Esophagus (tissue), 2 donors: ENCODE measurements at regions not wholly inside any gene's neighbourhood (a gene's known extent, or its start where the extent isn't known, plus 50 kb on each side); places are given as distances from the start of the nearest gene placed in this dataset.
"Not testable (repeated sequence)": the region's sequence is repeated elsewhere in the genome, so short reads cannot be mapped to it uniquely, and the experiment has no call there.

Experiments used
- H3K27ac ChIP-seq, 2 donors: one replicate each; pipeline ENCODE4 v1.5.1; 2013; ENCODE audit warnings: low read depth in 2 of 2, mild to moderate bottlenecking in 2 of 2, inconsistent platforms in 1 of 2, low read length in 1 of 2, moderate library complexity in 1 of 2
- H3K27me3 ChIP-seq, 2 donors: one replicate each; pipeline ENCODE4 v1.6.1; 2013; ENCODE audit warnings: low read length in 2 of 2, control low read depth in 1 of 2, mild to moderate bottlenecking in 1 of 2; ENCODE audit not compliant: insufficient read depth in 2 of 2, control insufficient read depth in 1 of 2
- H3K36me3 ChIP-seq, 2 donors: one replicate each; pipeline ENCODE4 v1.6.1; 2013; ENCODE audit warnings: low read length in 1 of 2; ENCODE audit not compliant: control insufficient read depth in 2 of 2, insufficient read depth in 2 of 2
- H3K4me1 ChIP-seq, 2 donors: one replicate each; pipeline ENCODE4 v1.6.1; 2013; ENCODE audit warnings: low read length in 1 of 2; ENCODE audit not compliant: control insufficient read depth in 2 of 2, insufficient read depth in 2 of 2
- H3K4me3 ChIP-seq, 2 donors: one replicate each; pipeline ENCODE4 v1.5.1; 2013; ENCODE audit warnings: low read length in 2 of 2, mild to moderate bottlenecking in 2 of 2, low read depth in 1 of 2, moderate library complexity in 1 of 2
- H3K9me3 ChIP-seq, 2 donors: one replicate each; pipeline ENCODE4 v1.6.1; 2013; ENCODE audit warnings: mild to moderate bottlenecking in 2 of 2, low read depth in 1 of 2, low read length in 1 of 2, moderate library complexity in 1 of 2; ENCODE audit not compliant: control insufficient read depth in 2 of 2, insufficient read depth in 1 of 2
- WGBS, 2 donors: extraction: QIAGEN DNeasy Blood & Tissue Kit; methylation state at CpG; one replicate each; pipeline ENCODE4 v1.1.7; 2013; 5-methylcytosine and 5-hydroxymethylcytosine counted together
- donor health status: healthy with polysubstance abuse.
- donor health status: Bipolar disorder and iron deficiency.

- Histone ChIP-seq H3K36me3 (no peaks in the 10 kb centered on the region), H3K27ac (no peak overlapping the region), H3K9me3 (no peaks in the 10 kb centered on the region), H3K4me1 (no peaks in the 10 kb centered on the region), H3K27me3 (no peaks in the 10 kb centered on the region), H3K4me3 (no peak overlapping the region)
- WGBS, 2 donors = 48 to 57% methylated on average over 6 of the region's 6 CpGs
Observed at GRCh38 chr13:94864474-94864873, 152.1 kb upstream of the SOX21 start.

DNA sequence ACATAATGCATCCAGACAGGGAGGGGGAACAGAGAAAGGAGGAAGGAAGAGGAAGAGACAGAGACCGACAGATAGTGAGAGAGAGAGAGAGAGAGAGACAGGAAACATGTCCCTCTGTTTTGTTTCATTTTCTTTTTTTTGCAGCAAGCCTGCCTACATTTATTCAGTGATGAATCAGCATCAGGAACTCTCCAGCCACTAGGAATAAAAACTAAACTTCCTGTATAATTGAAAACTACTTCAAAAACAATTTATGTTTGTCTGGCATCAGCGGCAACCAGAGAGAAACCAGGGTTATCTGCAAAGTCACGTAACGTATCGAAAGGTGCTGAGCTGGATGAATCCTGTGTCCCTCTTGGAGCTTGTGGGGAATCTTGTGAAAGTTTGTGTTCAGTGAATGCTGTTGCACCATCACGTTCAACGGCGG, 148.6 kb upstream of the SOX21 start:
- 26 to 32% methylated on average over 8 of the region's 8 CpGs for WGBS, 2 donors
- no peaks in the 10 kb centered on the region for H3K4me1 ChIP-seq

GRCh38 chr13:94859811-94860210, 147.5 kb upstream of the SOX21 start:
- H3K36me3 ChIP-seq = no peaks in the 10 kb centered on the region
- WGBS, 2 donors = 36 to 60% methylated on average over 2 of the region's 2 CpGs
- H3K4me1 ChIP-seq = no peaks in the 10 kb centered on the region
- no peaks in the 10 kb centered on the region for H3K9me3 ChIP-seq
- H3K4me3 ChIP-seq = no peak overlapping the region
- no peak overlapping the region for H3K27ac ChIP-seq
- no peaks in the 10 kb centered on the region for H3K27me3 ChIP-seq

More for the DNA sequence above, 148.6 kb upstream of the SOX21 start:
- H3K27me3 ChIP-seq = no peaks in the 10 kb centered on the region
- no peak overlapping the region for H3K27ac ChIP-seq
- H3K9me3 ChIP-seq = no peaks in the 10 kb centered on the region
- no peaks in the 10 kb centered on the region for H3K36me3 ChIP-seq
- peak overlapping the region in 1 of 2 donors; percentile 50 for H3K4me3 ChIP-seq

DNA sequence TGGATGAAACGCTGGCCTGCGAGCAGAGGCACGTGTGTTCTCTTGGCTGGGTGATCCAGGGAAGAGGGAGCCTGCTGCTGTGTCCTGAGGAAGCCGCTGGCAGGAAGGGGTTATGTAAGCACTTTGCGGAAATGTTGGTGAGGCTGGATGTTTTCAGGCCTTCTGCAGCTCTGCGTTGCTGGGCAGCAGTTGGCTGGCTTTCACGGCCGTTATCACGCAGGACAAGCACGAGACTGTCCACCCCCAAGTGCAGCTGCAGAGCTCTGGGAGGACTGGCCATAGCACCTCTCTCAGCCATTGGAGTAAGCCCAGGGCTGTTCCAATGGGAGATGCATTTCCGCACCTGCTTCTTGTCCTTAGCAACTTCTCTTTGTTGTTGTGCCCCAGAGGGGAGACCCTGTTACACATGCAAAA, 146.9 kb upstream of the SOX21 start:
- WGBS, 2 donors = 49 to 62% methylated on average over 11 of the region's 11 CpGs
- no peak overlapping the region for H3K27ac ChIP-seq
- no peaks in the 10 kb centered on the region for H3K36me3 ChIP-seq

DNA sequence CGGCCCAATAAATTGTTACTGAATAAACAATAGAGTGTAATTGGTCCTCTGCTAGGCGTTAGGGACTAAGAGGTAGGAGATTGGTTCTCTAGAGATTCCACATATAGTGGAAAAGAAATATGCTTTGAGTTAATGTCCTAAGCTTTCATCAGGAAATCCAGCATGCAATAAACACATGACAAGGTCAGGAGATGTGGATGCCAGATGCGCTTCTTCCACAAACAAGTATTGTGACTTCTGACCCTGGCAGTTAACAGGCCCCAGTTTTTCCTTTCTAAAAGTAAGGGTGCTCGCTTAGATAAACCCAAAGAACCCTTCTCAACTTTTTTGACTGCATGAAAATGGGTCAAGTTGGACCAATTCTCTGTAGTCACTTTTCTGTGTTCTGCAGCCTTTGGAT, 146.5 kb upstream of the SOX21 start:
- Histone ChIP-seq H3K9me3 (no peaks in the 10 kb centered on the region), H3K4me3 (no peak overlapping the region), H3K27me3 (no peaks in the 10 kb centered on the region), H3K27ac (no peak overlapping the region), H3K36me3 (no peaks in the 10 kb centered on the region), H3K4me1 (no peaks in the 10 kb centered on the region)
- 77 to 81% methylated on average over 4 of the region's 4 CpGs for WGBS, 2 donors

More for the DNA sequence above, 146.9 kb upstream of the SOX21 start:
- no peaks in the 10 kb centered on the region for H3K27me3 ChIP-seq
- no peaks in the 10 kb centered on the region for H3K4me1 ChIP-seq
- H3K9me3 ChIP-seq = no peaks in the 10 kb centered on the region
- H3K4me3 ChIP-seq = no peak overlapping the region

GRCh38 chr13:94854688-94855087, 142.3 kb upstream of the SOX21 start:
- no peak overlapping the region for H3K4me3 ChIP-seq
- H3K27ac ChIP-seq = no peak overlapping the region
- 74 to 80% methylated on average over 1 of the region's 1 CpG for WGBS, 2 donors
- no peaks in the 10 kb centered on the region for H3K27me3 ChIP-seq
- H3K9me3 ChIP-seq = no peaks in the 10 kb centered on the region
- no peaks in the 10 kb centered on the region for H3K4me1 ChIP-seq
- no peaks in the 10 kb centered on the region for H3K36me3 ChIP-seq

DNA sequence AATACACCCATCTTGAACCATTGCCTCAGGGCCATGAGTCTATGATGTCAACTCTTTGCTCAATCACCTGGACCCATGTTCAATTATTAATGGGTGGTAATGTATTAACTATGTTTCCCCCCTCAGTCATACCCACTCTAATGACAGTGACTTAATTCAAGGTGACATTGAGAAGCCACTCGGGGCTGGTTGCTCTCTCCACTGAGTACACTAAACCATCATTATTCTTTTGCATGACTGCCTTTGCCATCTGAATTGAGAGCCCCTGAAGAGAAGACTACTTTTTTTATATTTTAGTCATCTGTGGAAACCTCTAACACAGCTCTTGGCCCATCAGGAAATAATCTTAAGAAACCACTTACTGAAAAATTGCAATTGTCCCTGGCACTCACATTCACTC, 139.2 kb upstream of the SOX21 start:
- 73 to 89% methylated on average over 1 of the region's 1 CpG for WGBS, 2 donors
- no peaks in the 10 kb centered on the region for H3K9me3 ChIP-seq

GRCh38 chr13:94849254-94849653, 136.9 kb upstream of the SOX21 start:
- Histone ChIP-seq H3K27me3 (no peaks in the 10 kb centered on the region), H3K9me3 (no peaks in the 10 kb centered on the region), H3K27ac (no peak overlapping the region), H3K4me3 (no peak overlapping the region), H3K4me1 (no peaks in the 10 kb centered on the region), H3K36me3 (no peaks in the 10 kb centered on the region)
- 49 to 56% methylated on average over 1 of the region's 1 CpG for WGBS, 2 donors

More for the DNA sequence above, 139.2 kb upstream of the SOX21 start:
- H3K4me3 ChIP-seq = no peak overlapping the region
- no peak overlapping the region for H3K27ac ChIP-seq
- no peaks in the 10 kb centered on the region for H3K36me3 ChIP-seq
- no peaks in the 10 kb centered on the region for H3K4me1 ChIP-seq
- no peaks in the 10 kb centered on the region for H3K27me3 ChIP-seq

DNA sequence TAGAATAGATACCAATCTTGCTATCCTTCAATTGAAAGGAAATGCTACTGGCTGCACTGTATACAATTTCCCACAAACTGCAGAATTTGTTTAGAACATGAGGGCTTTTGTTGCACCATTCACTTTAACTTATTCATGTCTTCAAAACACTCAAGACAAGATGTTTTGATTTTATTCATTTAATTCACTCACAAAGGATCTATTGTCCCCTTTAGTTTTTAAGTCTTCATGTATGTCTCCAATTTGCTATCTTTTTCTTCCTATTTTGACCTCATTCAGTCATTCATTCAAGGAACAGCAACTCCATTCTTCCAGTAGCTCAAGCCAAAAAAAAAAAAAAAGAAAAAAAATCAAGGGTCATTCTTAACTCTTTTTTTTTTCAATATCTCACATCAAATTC, 130.6 kb upstream of the SOX21 start:
- no peaks in the 10 kb centered on the region for H3K27me3 ChIP-seq
- no peaks in the 10 kb centered on the region for H3K36me3 ChIP-seq
- no peaks in the 10 kb centered on the region for H3K4me1 ChIP-seq
- H3K27ac ChIP-seq = no peak overlapping the region
- H3K9me3 ChIP-seq = no peaks in the 10 kb centered on the region
- no peak overlapping the region for H3K4me3 ChIP-seq

DNA sequence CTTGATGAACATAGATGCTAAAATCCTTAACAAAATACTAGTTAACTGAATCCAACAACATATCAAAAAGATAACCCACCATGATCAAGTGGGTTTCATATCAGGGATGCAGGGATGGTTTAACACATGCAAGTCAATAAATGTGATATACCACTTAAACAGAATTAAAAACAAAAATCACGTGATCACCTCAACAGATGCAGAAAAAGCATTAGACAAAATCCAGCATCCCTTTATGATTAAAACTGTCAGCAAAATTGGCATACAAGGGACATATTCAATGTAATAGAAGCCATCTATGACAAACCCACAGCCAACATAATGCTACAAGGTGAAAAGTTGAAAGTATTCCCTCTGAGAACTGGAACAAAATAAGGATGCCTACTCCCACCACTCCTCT, 124.7 kb upstream of the SOX21 start:
- WGBS, 2 donors = 92 to 97% methylated on average over 1 of the region's 1 CpG

More for the DNA sequence above, 124.7 kb upstream of the SOX21 start:
- H3K4me1 ChIP-seq, H3K27ac ChIP-seq, H3K36me3 ChIP-seq, H3K27me3 ChIP-seq, H3K9me3 ChIP-seq, H3K4me3 ChIP-seq: not testable (repeated sequence)
